OCI-LY1 (cell line): ENCODE measurements at regions not wholly inside any gene's neighbourhood (a gene's known extent, or its start where the extent isn't known, plus 50 kb on each side); places are given as distances from the start of the nearest gene placed in this dataset.
A peak's percentile ranks its signal among the peaks of the same experiment; 100 is the strongest.

Experiments used
- H2AFZ ChIP-seq: fragments of 200-600 bp; sonication (generic), shearing (Covaris generic); 2 replicates; pipeline ENCODE4 v1.6.0; 2014; ENCODE audit warnings: antibody characterized with exemption, mild to moderate bottlenecking, low read length
- H3F3A ChIP-seq: fragments of 200-600 bp; sonication (generic), shearing (Covaris generic); 2 replicates; pipeline ENCODE4 v1.6.0; 2014; ENCODE audit warnings: mild to moderate bottlenecking, antibody characterized with exemption, low read length, moderate library complexity; ENCODE audit not compliant: insufficient read depth
- H3K27ac ChIP-seq: fragments of 200-600 bp; sonication (generic); 2 replicates; pipeline ENCODE4 v1.5.1; 2014; ENCODE audit warnings: low read length, mixed run types, mild to moderate bottlenecking, low read depth; ENCODE audit not compliant: poor library complexity, severe bottlenecking
- H3K27me3 ChIP-seq: fragments of 200-600 bp; sonication (generic); 2 replicates; pipeline ENCODE4 v1.6.0; 2014; ENCODE audit warnings: antibody characterized with exemption, mild to moderate bottlenecking, low read length, moderate library complexity; ENCODE audit not compliant: insufficient read depth
- H3K36me3 ChIP-seq: fragments of 200-600 bp; sonication (generic); 2 replicates; pipeline ENCODE4 v1.6.1; 2014; ENCODE audit warnings: mild to moderate bottlenecking, antibody characterized with exemption, low read length, moderate library complexity, mixed read lengths; ENCODE audit not compliant: insufficient read depth
- H3K4me1 ChIP-seq: fragments of 200-600 bp; sonication (generic); 2 replicates; pipeline ENCODE4 v1.5.1; 2014; ENCODE audit warnings: mild to moderate bottlenecking, low read length, moderate library complexity; ENCODE audit not compliant: insufficient read depth, severe bottlenecking
- H3K4me2 ChIP-seq: fragments of 200-600 bp; sonication (generic), shearing (Covaris generic); 2 replicates; pipeline ENCODE4 v1.6.1; 2014; ENCODE audit warnings: low read length
- H3K4me3 ChIP-seq: fragments of 200-600 bp; sonication (generic); 2 replicates; pipeline ENCODE4 v1.5.1; 2014; ENCODE audit warnings: low read length, low read depth, mild to moderate bottlenecking, mixed read lengths; ENCODE audit not compliant: poor library complexity, severe bottlenecking
- H3K79me2 ChIP-seq: fragments of 200-600 bp; shearing (Covaris generic); 2 replicates; pipeline ENCODE4 v1.6.1; 2016; ENCODE audit warnings: mixed run types, low read length, mixed read lengths; ENCODE audit not compliant: insufficient read depth
- H3K9ac ChIP-seq: fragments of 200-600 bp; sonication (generic), shearing (Covaris generic); 2 replicates; pipeline ENCODE4 v1.6.1; 2014; ENCODE audit warnings: mild to moderate bottlenecking, low read length, mixed read lengths
- H3K9me2 ChIP-seq: fragments of 200-600 bp; sonication (generic), shearing (Covaris generic); 2 replicates; pipeline ENCODE4 v1.6.1; 2014; ENCODE audit warnings: low read depth, mild to moderate bottlenecking, low read length, mixed read lengths
- H3K9me3 ChIP-seq: fragments of 200-600 bp; shearing (Covaris generic); 2 replicates; pipeline ENCODE4 v1.6.1; 2014; ENCODE audit warnings: low read length, mixed read lengths
- H4K20me1 ChIP-seq: fragments of 200-600 bp; sonication (generic), shearing (Covaris generic); 2 replicates; pipeline ENCODE4 v1.6.0; 2016; ENCODE audit warnings: mild to moderate bottlenecking, low read length; ENCODE audit not compliant: insufficient read depth
- EZH2 ChIP-seq: fragments of 200-600 bp; sonication (generic), shearing (Covaris generic); IDR thresholded peaks from 2 replicates; pipeline ENCODE4 v1.8.0; 2017; ENCODE audit warnings: borderline replicate concordance, mixed run types, mild to moderate bottlenecking, antibody characterized with exemption, low read length, moderate library complexity, mixed read lengths
- TF ChIP-seq, protein P1 (sequence below): fragments of 200-600 bp; sonication (generic), shearing (Covaris generic); IDR thresholded peaks from 2 replicates; pipeline ENCODE4 v1.5.1; 2017; ENCODE audit warnings: mild to moderate bottlenecking, antibody characterized with exemption, low read length, moderate library complexity, mixed read lengths

DNA sequence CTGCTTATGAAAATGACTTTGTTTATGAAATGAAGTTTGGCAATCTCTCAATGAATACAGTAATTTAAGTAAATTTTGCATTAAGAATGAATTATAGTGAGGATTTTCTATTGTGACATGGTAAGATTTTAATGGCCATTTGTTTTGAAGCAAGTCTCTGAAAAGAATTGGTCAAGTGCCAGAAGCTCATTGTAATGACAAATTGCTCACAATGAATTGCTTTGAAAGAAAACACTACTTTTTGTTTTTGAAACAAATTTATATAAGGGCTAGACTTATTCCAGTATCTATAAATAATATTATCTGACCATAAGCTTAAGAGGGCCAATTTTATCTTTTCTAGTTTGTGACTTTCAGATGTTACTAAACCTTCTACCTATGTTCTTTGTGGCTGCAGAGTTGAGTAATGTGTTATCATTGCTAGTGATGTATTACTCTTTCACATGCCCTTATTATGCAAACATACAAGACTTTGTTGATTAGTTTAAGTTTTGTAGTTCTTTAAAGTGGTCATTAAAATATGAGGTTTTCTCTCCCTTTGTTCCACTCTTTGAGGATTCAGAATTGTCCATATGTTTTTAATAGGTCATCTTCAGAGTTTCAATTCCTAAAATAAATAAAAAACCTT is 93.0 kb upstream of the ZNF608 start:
- H2AFZ ChIP-seq, result no peak overlapping the region
- H3K9ac ChIP-seq, result no peak overlapping the region
- no peaks in the 10 kb centered on the region for H3K9me3 ChIP-seq
- H3K9me2 ChIP-seq, result no peaks in the 10 kb centered on the region
- no peaks in the 10 kb centered on the region for H3K79me2 ChIP-seq
- peaks cover 32% of the 10 kb centered on the region for H3K4me1 ChIP-seq
- TF ChIP-seq EZH2, result no peak
- TF ChIP-seq, protein P1, sequence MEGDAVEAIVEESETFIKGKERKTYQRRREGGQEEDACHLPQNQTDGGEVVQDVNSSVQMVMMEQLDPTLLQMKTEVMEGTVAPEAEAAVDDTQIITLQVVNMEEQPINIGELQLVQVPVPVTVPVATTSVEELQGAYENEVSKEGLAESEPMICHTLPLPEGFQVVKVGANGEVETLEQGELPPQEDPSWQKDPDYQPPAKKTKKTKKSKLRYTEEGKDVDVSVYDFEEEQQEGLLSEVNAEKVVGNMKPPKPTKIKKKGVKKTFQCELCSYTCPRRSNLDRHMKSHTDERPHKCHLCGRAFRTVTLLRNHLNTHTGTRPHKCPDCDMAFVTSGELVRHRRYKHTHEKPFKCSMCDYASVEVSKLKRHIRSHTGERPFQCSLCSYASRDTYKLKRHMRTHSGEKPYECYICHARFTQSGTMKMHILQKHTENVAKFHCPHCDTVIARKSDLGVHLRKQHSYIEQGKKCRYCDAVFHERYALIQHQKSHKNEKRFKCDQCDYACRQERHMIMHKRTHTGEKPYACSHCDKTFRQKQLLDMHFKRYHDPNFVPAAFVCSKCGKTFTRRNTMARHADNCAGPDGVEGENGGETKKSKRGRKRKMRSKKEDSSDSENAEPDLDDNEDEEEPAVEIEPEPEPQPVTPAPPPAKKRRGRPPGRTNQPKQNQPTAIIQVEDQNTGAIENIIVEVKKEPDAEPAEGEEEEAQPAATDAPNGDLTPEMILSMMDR, result no peak
- H3K36me3 ChIP-seq, result no peaks in the 10 kb centered on the region
- no peaks in the 10 kb centered on the region for H3K27me3 ChIP-seq
- H3K4me2 ChIP-seq, result no peak overlapping the region
- no peaks in the 10 kb centered on the region for H3F3A ChIP-seq
- H3K27ac ChIP-seq, result no peak overlapping the region
- H4K20me1 ChIP-seq, result no peaks in the 10 kb centered on the region
- no peak overlapping the region for H3K4me3 ChIP-seq

DNA sequence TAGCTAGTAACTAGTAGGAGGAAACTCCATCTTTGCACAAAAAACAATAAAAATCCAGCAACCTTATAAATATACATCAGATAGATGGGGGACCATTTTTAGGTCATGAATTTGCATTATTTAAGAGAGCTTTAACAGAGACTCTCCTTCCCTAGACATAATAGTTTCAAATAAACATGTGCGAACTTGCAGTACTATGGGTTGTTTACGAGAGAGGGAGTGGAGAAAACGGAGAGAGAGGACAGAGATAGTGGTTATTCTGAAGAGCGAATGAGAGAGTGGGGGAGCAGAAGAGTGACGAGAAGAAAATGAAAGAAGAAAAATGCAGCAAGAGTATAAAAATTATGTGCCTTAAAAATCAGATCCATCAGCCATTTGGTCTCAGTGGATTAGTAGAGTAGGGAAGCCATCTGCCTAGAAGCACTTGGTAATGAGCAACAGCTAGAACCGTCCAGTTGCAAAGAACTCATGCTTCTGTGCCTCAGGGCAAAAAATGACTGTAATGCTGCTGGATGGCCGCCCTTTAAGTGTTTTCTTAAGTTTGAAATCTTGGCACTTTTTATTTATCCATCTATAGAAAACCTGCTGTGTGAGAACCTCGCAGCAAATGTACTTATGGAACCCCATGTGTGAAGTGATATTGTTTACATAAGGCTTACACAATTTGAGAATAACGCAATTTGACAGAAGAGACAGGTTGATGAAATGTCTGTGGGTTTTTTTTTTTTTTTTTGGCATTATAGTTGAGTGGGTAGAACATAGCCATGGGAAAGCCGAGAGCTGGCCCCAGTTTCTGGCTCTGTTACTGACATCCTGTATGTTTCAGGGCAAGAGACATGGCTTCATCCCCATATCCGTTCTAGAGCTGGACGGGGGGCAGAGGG is 95.6 kb upstream of the ZNF608 start:
- no peaks in the 10 kb centered on the region for H4K20me1 ChIP-seq
- peak overlapping the region; percentile 84; the same call in 1 of the 2 replicates for H2AFZ ChIP-seq
- H3K79me2 ChIP-seq, result no peaks in the 10 kb centered on the region
- H3K36me3 ChIP-seq, result no peaks in the 10 kb centered on the region
- H3K4me1 ChIP-seq, result peaks cover 32% of the 10 kb centered on the region
- no peaks in the 10 kb centered on the region for H3K9me3 ChIP-seq
- H3K4me3 ChIP-seq, result no peak overlapping the region
- H3K9me2 ChIP-seq, result no peaks in the 10 kb centered on the region
- peak overlapping the region; percentile 14 for H3K27ac ChIP-seq
- no peak overlapping the region for H3K9ac ChIP-seq
- no peaks in the 10 kb centered on the region for H3F3A ChIP-seq
- TF ChIP-seq EZH2, result no peak
- TF ChIP-seq, protein P1, result no peak
- H3K27me3 ChIP-seq, result no peaks in the 10 kb centered on the region
- 0 out of 2 replicates have a peak overlapping the region, but pooled peaks have one; percentile 15 for H3K4me2 ChIP-seq

DNA sequence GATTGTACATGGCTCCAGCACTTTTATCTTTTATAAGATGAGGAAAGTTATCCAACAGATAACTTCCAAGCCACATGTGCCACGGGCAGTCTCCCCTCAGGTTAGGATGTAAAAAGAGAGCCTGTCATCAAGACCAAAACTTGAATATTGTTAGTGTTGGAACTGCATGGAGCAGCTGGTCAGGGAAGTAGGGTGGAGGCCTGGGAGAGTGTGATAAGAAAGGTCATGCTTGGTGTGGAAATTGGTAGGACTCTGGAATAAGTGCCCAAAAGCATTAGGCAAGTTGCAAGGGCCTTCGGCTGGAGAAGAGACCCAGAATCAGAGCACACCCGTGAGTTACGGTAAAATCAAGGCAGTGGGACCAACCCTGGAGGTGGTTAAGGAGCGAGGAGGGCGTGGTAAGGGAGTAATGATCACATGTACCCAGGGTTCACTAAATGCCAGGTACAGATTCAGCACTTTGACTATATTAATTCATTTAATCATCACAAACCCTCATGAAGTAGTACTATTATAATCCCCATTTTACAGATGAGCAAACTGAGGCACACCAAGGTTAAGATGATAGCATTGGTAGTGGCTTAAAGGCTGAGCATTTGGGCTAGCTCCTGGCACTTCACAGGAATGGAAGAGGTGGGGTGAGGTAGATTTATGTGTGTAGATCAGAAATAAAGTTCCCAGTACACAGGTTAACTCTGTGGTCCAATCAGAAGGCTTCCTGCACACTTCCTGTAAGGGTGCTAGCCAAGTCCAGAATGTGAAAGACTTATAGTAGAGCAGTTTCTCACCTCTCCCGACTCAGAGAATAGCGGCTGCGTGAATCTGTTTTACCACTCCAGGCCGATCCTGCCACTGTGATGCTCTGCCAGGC is 96.5 kb upstream of the ZNF608 start:
- TF ChIP-seq, protein P1, result no peak
- no peak for TF ChIP-seq EZH2
- H3K9ac ChIP-seq, result no peak overlapping the region; the same call in 1 of the 2 replicates
- H3K9me2 ChIP-seq, result no peaks in the 10 kb centered on the region
- no peak overlapping the region for H3K4me3 ChIP-seq
- H4K20me1 ChIP-seq, result no peaks in the 10 kb centered on the region
- H3K4me1 ChIP-seq, result peaks cover 40% of the 10 kb centered on the region
- peak overlapping the region; percentile 15; the same call in 1 of the 2 replicates for H3K4me2 ChIP-seq
- no peaks in the 10 kb centered on the region for H3F3A ChIP-seq
- H3K27ac ChIP-seq, result peak overlapping the region; percentile 66
- H3K9me3 ChIP-seq, result no peaks in the 10 kb centered on the region
- H3K36me3 ChIP-seq, result no peaks in the 10 kb centered on the region
- no peaks in the 10 kb centered on the region for H3K27me3 ChIP-seq
- no peaks in the 10 kb centered on the region for H3K79me2 ChIP-seq
- H2AFZ ChIP-seq, result peak overlapping the region; percentile 80
